ENCODE measurements at regions not wholly inside any gene's neighbourhood (a gene's known extent, or its start where the extent isn't known, plus 50 kb on each side); places are given as distances from the start of the nearest gene placed in this dataset.

DNA sequence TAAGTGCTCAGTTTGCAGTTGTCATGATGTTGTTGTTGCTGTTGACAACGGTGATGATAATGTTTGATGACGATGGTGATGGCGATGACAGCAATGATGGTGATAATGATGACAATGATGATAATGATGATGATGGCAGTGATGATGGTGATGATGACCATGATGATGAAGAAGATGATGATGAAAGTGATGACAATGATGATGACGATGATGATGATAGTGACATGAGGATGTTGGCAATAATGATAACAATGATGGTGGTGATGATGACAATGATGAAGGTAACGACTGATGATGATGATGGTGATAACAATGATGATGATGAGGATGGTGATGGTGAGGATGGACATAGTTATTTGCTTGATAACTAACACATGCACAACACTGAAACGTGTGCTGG is 778.5 kb downstream of the VRK1 start:
- H3K9me3 ChIP-seq: no peaks in the 10 kb centered on the region
- DNase-seq: no peak
- no peak overlapping the region for H3K27ac ChIP-seq
- H3K4me3 ChIP-seq (replicated peaks in 1 of 3): no peak overlapping the region
- H3K4me1 ChIP-seq: no peaks in the 10 kb centered on the region
- intact Hi-C loops (cut with DNase I): no loop called here
- H3K27me3 ChIP-seq: no peaks in the 10 kb centered on the region
- H3K36me3 ChIP-seq: no peaks in the 10 kb centered on the region
- WGBS, 2 donors: 89 to 90% methylated on average over 6 of the region's 6 CpGs
- no peak for TF ChIP-seq POLR2A (IDR thresholded peaks at IDR 0.05)
- TF ChIP-seq, protein P1, sequence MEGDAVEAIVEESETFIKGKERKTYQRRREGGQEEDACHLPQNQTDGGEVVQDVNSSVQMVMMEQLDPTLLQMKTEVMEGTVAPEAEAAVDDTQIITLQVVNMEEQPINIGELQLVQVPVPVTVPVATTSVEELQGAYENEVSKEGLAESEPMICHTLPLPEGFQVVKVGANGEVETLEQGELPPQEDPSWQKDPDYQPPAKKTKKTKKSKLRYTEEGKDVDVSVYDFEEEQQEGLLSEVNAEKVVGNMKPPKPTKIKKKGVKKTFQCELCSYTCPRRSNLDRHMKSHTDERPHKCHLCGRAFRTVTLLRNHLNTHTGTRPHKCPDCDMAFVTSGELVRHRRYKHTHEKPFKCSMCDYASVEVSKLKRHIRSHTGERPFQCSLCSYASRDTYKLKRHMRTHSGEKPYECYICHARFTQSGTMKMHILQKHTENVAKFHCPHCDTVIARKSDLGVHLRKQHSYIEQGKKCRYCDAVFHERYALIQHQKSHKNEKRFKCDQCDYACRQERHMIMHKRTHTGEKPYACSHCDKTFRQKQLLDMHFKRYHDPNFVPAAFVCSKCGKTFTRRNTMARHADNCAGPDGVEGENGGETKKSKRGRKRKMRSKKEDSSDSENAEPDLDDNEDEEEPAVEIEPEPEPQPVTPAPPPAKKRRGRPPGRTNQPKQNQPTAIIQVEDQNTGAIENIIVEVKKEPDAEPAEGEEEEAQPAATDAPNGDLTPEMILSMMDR (IDR thresholded peaks at IDR 0.05): no peak

DNA sequence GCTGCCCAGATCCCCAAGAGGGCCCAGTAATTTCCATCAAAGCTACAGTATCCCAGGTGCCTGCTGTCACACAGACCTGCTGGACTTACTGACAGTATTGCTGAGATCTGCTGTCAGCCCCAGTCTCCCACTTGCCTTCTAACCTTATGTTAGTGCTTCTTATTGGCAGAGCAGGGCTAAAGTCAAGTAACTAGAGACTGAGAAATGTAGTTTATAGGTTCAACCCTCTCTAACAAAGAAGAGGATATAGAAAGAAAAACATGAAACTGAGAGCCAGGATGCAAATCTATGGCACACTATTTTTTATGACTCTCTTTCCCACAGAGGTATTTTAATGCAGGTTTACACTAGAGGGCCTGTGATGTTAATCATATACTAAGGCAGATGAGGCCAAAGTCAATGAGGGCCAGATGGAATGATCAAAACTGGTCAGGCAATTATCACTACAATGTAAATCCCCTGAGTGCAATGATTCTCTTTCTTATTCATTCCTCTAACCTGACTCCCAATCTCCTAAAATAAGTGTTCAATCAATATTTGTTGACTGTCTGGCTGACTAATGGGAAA is 781.9 kb downstream of the VRK1 start:
- intact Hi-C loops (cut with DNase I): no loop called here

DNA sequence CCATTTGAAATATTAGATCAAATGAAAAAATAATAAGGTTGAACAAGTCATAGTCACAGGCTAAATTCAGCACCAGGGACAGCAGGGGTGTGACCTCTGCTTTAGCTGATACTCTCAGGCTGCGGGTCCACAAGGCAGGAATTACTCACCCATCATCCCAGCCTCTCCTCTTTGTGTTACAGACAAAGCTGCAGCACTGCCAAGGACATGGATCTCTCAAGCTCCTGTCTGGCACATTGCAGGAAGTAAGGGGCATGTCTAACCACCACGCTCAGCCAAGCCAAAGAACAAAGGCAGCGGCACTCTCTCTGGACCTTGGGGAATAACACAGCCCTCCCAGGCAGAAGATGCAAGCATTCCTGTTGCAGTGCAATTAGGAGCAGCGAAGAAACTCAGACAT is 783.8 kb downstream of the VRK1 start:
- intact Hi-C loops (cut with DNase I): no loop called here
- TF ChIP-seq, protein P1 (IDR thresholded peaks at IDR 0.05): no peak
- TF ChIP-seq POLR2A (IDR thresholded peaks at IDR 0.05): no peak
- no peaks in the 10 kb centered on the region for H3K27me3 ChIP-seq
- no peak overlapping the region for H3K27ac ChIP-seq
- WGBS, 2 donors: 28 to 33% methylated on average over 4 of the region's 4 CpGs
- no peak for DNase-seq
- H3K4me1 ChIP-seq: no peaks in the 10 kb centered on the region
- H3K9me3 ChIP-seq: no peaks in the 10 kb centered on the region
- H3K4me3 ChIP-seq (replicated peaks in 1 of 3): no peak overlapping the region
- H3K36me3 ChIP-seq: no peaks in the 10 kb centered on the region

More for the DNA sequence above, 781.9 kb downstream of the VRK1 start:
- H3K27me3 ChIP-seq: no peaks in the 10 kb centered on the region
- H3K9me3 ChIP-seq: no peaks in the 10 kb centered on the region
- H3K36me3 ChIP-seq: no peaks in the 10 kb centered on the region
- H3K4me3 ChIP-seq (replicated peaks in 1 of 3): no peak overlapping the region
- H3K27ac ChIP-seq: no peak overlapping the region
- DNase-seq: no peak
- TF ChIP-seq, protein P1 (IDR thresholded peaks at IDR 0.05): no peak
- TF ChIP-seq POLR2A (IDR thresholded peaks at IDR 0.05): no peak
- no peaks in the 10 kb centered on the region for H3K4me1 ChIP-seq

DNA sequence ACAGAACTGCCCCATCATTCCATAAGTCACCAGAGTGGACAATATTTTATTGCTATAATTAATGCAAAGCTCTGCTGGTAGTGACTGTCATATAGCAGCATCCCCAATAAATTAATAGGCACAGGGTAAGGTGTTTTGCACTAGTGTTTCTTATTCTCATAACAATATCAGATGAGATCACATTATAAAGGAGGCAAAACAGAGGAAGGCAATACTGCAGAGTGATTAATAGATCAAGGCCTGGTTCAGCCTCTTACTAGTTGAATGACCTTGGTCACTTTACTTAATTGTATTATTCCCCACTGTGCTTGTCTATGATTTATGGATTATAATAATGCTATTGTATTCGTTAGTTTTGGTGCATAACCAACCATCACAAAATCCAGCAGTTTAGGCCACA is 784.8 kb downstream of the VRK1 start:
- Histone ChIP-seq H3K27ac (no peak overlapping the region), H3K4me3 (replicated peaks in 1 of 3) (no peak overlapping the region), H3K9me3 (no peaks in the 10 kb centered on the region), H3K27me3 (no peaks in the 10 kb centered on the region), H3K36me3 (no peaks in the 10 kb centered on the region), H3K4me1 (no peaks in the 10 kb centered on the region)
- 65 to 83% methylated on average over 1 of the region's 1 CpG for WGBS, 2 donors
- no peak for DNase-seq
- TF ChIP-seq, protein P1 (IDR thresholded peaks at IDR 0.05): no peak
- intact Hi-C loops (cut with DNase I): no loop called here

DNA sequence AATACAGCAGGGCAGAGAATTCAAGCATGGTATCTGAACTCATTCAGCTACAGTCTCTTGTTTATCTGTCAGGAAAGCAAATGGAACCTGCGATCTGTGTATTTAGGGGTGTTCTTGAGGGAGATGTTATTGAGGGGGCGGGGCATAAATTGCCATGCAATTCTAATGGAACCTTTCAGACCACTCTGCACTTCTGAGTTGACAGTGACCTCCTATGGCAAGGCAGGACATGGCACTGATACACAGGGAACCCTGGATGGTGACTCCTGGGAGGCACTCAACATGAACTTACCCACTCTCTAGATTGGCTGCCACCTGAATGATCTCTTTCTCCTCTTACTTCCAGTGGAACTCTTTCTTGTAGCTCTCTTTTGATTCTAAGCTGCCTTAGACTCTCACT is 787.3 kb downstream of the VRK1 start:
- no peak overlapping the region for H3K4me3 ChIP-seq (replicated peaks in 1 of 3)
- DNase-seq: no peak
- no peaks in the 10 kb centered on the region for H3K9me3 ChIP-seq
- no peak for TF ChIP-seq POLR2A (IDR thresholded peaks at IDR 0.05)
- TF ChIP-seq, protein P1 (IDR thresholded peaks at IDR 0.05): no peak
- no peak overlapping the region for H3K27ac ChIP-seq
- no peaks in the 10 kb centered on the region for H3K27me3 ChIP-seq
- intact Hi-C loops (cut with DNase I): no loop called here
- no peaks in the 10 kb centered on the region for H3K36me3 ChIP-seq
- no peaks in the 10 kb centered on the region for H3K4me1 ChIP-seq
- WGBS, 2 donors: 35 to 48% methylated on average over 2 of the region's 2 CpGs
